Neural cell (in vitro differentiated cells): ENCODE measurements at regions not wholly inside any gene's neighbourhood (a gene's known extent, or its start where the extent isn't known, plus 50 kb on each side); places are given as distances from the start of the nearest gene placed in this dataset.

ENCODE experiments used
- H2AFZ ChIP-seq: fragments of 200-600, 300-800 bp; sonication (generic), shearing (Covaris generic); 2 replicates; pipeline ENCODE4 v1.6.0; 2014; ENCODE audit warnings: low read depth, mild to moderate bottlenecking, antibody characterized with exemption, low read length, moderate library complexity
- H3F3A ChIP-seq: fragments of 200-600 bp; shearing (Covaris generic); 2 replicates; pipeline ENCODE4 v1.6.1; 2016; ENCODE audit warnings: mild to moderate bottlenecking, moderate library complexity, mixed read lengths, antibody characterized with exemption, low read length; ENCODE audit not compliant: insufficient read depth, poor library complexity, severe bottlenecking
- H3K27ac ChIP-seq: fragments of 200-600, 300-800 bp; sonication (generic), shearing (Covaris generic); 2 replicates; pipeline ENCODE4 v1.5.1; 2014; ENCODE audit warnings: mild to moderate bottlenecking, low read length, moderate library complexity
- H3K27me3 ChIP-seq: fragments of 300-800, 200-600 bp; sonication (generic), shearing (Covaris generic); 2 replicates; pipeline ENCODE4 v1.6.0; 2014; ENCODE audit warnings: mild to moderate bottlenecking, low read depth, low read length, moderate library complexity; ENCODE audit not compliant: insufficient read depth
- H3K36me3 ChIP-seq: fragments of 300-800, 200-600 bp; sonication (generic), shearing (Covaris generic); 2 replicates; pipeline ENCODE4 v1.5.1; 2014; ENCODE audit warnings: mild to moderate bottlenecking, antibody characterized with exemption, low read length, moderate library complexity; ENCODE audit not compliant: insufficient read depth
- H3K4me2 ChIP-seq: fragments of 300-800, 200-600 bp; sonication (generic), shearing (Covaris generic); 2 replicates; pipeline ENCODE4 v1.6.0; 2014; ENCODE audit warnings: mild to moderate bottlenecking, low read length
- H3K4me3 ChIP-seq: fragments of 300-800, 200-600 bp; sonication (generic), shearing (Covaris generic); 2 replicates; pipeline ENCODE4 v1.5.1; 2014; ENCODE audit warnings: mild to moderate bottlenecking, low read length, moderate library complexity
- H3K79me2 ChIP-seq: fragments of 200-600 bp; shearing (Covaris generic); replicated peaks from 2 replicates; pipeline ENCODE4 v1.6.0; 2014; ENCODE audit warnings: mild to moderate bottlenecking, low read length, moderate library complexity; ENCODE audit not compliant: insufficient read depth
- H3K9ac ChIP-seq: fragments of 300-800, 200-600 bp; sonication (generic), shearing (Covaris generic); 2 replicates; pipeline ENCODE4 v1.6.1; 2016; ENCODE audit warnings: mild to moderate bottlenecking, low read length, mixed read lengths
- H3K9me2 ChIP-seq: fragments of 200-600 bp; shearing (Covaris generic); 2 replicates; pipeline ENCODE4 v1.6.1; 2016; ENCODE audit warnings: mild to moderate bottlenecking, low read length, mixed read lengths; ENCODE audit not compliant: insufficient read depth
- H3K9me3 ChIP-seq: fragments of 200-600, 300-800 bp; sonication (generic), shearing (Covaris generic); 2 replicates; pipeline ENCODE4 v1.6.1; 2016; ENCODE audit warnings: mild to moderate bottlenecking, mixed run types, low read length, moderate library complexity, mixed read lengths
- H4K20me1 ChIP-seq: fragments of 200-600 bp; shearing (Covaris generic); 2 replicates; pipeline ENCODE4 v1.6.1; 2016; ENCODE audit warnings: mild to moderate bottlenecking, mixed run types; ENCODE audit not compliant: insufficient read depth
- EP300 ChIP-seq: fragments of 450-650 bp; conservative IDR thresholded peaks from 2 replicates; pipeline ENCODE4 v1.6.1; 2014; ENCODE audit warnings: antibody characterized with exemption, mild to moderate bottlenecking, moderate library complexity; ENCODE audit not compliant: poor library complexity, severe bottlenecking
- EZH2 ChIP-seq: fragments of 200-600, 300-800 bp; shearing (Covaris generic), sonication (generic); IDR thresholded peaks from 2 replicates; pipeline ENCODE4 v1.6.1; 2014; ENCODE audit warnings: antibody characterized with exemption, low read length, borderline replicate concordance, mild to moderate bottlenecking; ENCODE audit not compliant: insufficient read depth, poor library complexity, severe bottlenecking
- MXI1 ChIP-seq: fragments of 450-650 bp; conservative IDR thresholded peaks from 2 replicates; pipeline ENCODE4 v1.6.1; 2014; ENCODE audit warnings: antibody characterized with exemption, mild to moderate bottlenecking; ENCODE audit not compliant: poor library complexity, severe bottlenecking
- POLR2AphosphoS5 ChIP-seq: IDR thresholded peaks from 2 replicates; pipeline ENCODE4 v1.6.1; 2012
- RAD21 ChIP-seq: fragments of 450-650 bp; conservative IDR thresholded peaks from 2 replicates; pipeline ENCODE4 v1.6.1; 2014; ENCODE audit warnings: antibody characterized with exemption, mild to moderate bottlenecking, moderate library complexity
- SMC3 ChIP-seq: fragments of 450-650 bp; conservative IDR thresholded peaks from 2 replicates; pipeline ENCODE4 v1.6.1; 2014; ENCODE audit warnings: antibody characterized with exemption, mild to moderate bottlenecking, moderate library complexity; ENCODE audit not compliant: poor library complexity
- TAF1 ChIP-seq: IDR thresholded peaks from 2 replicates; pipeline ENCODE4 v1.6.1; 2012; ENCODE audit warnings: low read depth
- TF ChIP-seq, protein P1 (sequence below): fragments of 450-650 bp; IDR thresholded peaks from 2 replicates; pipeline ENCODE4 v1.5.1; 2014; ENCODE audit warnings: antibody characterized with exemption, mild to moderate bottlenecking, moderate library complexity; ENCODE audit not compliant: poor library complexity, severe bottlenecking
- TF ChIP-seq, protein P2 (sequence below): IDR thresholded peaks from 2 replicates; pipeline ENCODE4 v1.6.1; 2012; ENCODE audit warnings: borderline replicate concordance

DNA sequence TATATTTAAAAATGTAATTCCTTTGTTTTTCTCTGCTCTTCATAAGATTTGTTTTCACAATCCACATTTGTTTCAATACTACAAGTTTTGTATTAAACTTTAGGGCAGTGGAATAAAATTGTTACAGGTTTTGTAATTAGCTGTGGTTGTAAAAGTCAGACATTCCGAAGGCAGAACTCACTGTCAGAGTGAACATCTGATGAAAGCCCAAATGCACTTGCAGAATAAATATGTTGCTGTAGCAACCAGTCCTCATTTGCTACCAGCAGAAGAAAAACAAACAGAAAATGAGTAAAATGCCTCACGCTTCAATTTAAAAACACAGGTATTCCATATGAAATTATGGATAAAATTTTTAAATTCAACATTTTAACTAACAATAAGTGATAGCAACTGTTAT is 740.1 kb upstream of the FAM174A start:
- Histone ChIP-seq H3K36me3 (no peaks in the 10 kb centered on the region), H3K4me3 (no peak overlapping the region), H3K27ac (no peak overlapping the region), H3K9ac (no peak overlapping the region), H3K79me2 (no peaks in the 10 kb centered on the region), H4K20me1 (no peaks in the 10 kb centered on the region), H3K9me2 (no peaks in the 10 kb centered on the region), H3F3A (no peaks in the 10 kb centered on the region), H3K4me2 (no peak overlapping the region), H3K27me3 (no peaks in the 10 kb centered on the region), H3K9me3 (no peaks in the 10 kb centered on the region), H2AFZ (no peak overlapping the region)
- no peak for TF ChIP-seq EP300
- TF ChIP-seq, protein P1, sequence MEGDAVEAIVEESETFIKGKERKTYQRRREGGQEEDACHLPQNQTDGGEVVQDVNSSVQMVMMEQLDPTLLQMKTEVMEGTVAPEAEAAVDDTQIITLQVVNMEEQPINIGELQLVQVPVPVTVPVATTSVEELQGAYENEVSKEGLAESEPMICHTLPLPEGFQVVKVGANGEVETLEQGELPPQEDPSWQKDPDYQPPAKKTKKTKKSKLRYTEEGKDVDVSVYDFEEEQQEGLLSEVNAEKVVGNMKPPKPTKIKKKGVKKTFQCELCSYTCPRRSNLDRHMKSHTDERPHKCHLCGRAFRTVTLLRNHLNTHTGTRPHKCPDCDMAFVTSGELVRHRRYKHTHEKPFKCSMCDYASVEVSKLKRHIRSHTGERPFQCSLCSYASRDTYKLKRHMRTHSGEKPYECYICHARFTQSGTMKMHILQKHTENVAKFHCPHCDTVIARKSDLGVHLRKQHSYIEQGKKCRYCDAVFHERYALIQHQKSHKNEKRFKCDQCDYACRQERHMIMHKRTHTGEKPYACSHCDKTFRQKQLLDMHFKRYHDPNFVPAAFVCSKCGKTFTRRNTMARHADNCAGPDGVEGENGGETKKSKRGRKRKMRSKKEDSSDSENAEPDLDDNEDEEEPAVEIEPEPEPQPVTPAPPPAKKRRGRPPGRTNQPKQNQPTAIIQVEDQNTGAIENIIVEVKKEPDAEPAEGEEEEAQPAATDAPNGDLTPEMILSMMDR = no peak
- TF ChIP-seq TAF1 = no peak
- no peak for TF ChIP-seq SMC3
- TF ChIP-seq, protein P2, sequence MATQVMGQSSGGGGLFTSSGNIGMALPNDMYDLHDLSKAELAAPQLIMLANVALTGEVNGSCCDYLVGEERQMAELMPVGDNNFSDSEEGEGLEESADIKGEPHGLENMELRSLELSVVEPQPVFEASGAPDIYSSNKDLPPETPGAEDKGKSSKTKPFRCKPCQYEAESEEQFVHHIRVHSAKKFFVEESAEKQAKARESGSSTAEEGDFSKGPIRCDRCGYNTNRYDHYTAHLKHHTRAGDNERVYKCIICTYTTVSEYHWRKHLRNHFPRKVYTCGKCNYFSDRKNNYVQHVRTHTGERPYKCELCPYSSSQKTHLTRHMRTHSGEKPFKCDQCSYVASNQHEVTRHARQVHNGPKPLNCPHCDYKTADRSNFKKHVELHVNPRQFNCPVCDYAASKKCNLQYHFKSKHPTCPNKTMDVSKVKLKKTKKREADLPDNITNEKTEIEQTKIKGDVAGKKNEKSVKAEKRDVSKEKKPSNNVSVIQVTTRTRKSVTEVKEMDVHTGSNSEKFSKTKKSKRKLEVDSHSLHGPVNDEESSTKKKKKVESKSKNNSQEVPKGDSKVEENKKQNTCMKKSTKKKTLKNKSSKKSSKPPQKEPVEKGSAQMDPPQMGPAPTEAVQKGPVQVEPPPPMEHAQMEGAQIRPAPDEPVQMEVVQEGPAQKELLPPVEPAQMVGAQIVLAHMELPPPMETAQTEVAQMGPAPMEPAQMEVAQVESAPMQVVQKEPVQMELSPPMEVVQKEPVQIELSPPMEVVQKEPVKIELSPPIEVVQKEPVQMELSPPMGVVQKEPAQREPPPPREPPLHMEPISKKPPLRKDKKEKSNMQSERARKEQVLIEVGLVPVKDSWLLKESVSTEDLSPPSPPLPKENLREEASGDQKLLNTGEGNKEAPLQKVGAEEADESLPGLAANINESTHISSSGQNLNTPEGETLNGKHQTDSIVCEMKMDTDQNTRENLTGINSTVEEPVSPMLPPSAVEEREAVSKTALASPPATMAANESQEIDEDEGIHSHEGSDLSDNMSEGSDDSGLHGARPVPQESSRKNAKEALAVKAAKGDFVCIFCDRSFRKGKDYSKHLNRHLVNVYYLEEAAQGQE = no peak
- no peak for TF ChIP-seq MXI1
- TF ChIP-seq EZH2 = no peak
- no peak for TF ChIP-seq POLR2AphosphoS5
- TF ChIP-seq RAD21 = no peak

DNA sequence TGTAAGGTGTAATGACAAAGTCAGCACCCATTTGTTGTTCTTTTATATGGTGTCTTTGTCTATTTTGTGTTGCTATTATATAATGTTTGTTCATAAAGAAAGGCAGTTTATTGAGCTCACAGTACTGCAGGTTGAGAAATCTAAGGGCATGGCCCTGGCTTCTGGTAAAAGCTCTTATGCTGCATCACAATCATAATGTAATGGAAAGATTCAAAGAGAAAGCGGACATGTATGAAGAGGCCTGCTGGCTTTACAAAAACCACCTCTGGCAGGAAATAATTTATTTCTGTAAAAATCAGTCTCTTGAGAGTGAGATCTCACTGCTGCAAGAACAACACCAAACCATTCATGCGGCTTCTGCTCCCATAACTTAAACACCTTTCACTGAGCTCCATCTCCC is 746.7 kb upstream of the FAM174A start:
- Histone ChIP-seq H3K27me3 (no peaks in the 10 kb centered on the region), H2AFZ (no peak overlapping the region), H3K9me3 (no peaks in the 10 kb centered on the region), H3K4me2 (no peak overlapping the region), H4K20me1 (no peaks in the 10 kb centered on the region), H3K36me3 (no peaks in the 10 kb centered on the region), H3K4me3 (no peak overlapping the region), H3K9ac (no peak overlapping the region), H3K27ac (no peak overlapping the region), H3F3A (no peaks in the 10 kb centered on the region), H3K9me2 (no peaks in the 10 kb centered on the region), H3K79me2 (no peaks in the 10 kb centered on the region)
- no peak for TF ChIP-seq TAF1
- no peak for TF ChIP-seq POLR2AphosphoS5
- TF ChIP-seq, protein P1 = no peak
- TF ChIP-seq, protein P2 = no peak
- no peak for TF ChIP-seq RAD21
- TF ChIP-seq SMC3 = no peak
- no peak for TF ChIP-seq EZH2
- TF ChIP-seq MXI1 = no peak
- TF ChIP-seq EP300 = no peak
